ENCODE measurements at regions not wholly inside any gene's neighbourhood (a gene's known extent, or its start where the extent isn't known, plus 50 kb on each side); places are given as distances from the start of the nearest gene placed in this dataset.

GRCh38 chr2:53253244-53253643, 514.4 kb upstream of the CHAC2 start:
- H3K9me3 ChIP-seq (ENCODE audit: control insufficient read depth, low read length), result no peaks in the 10 kb centered on the region
- H3K4me3 ChIP-seq (ENCODE audit: low read length), result no peak overlapping the region

GRCh38 chr2:53252115-53252514, 515.5 kb upstream of the CHAC2 start:
- peak; percentile 10 for DNase-seq (ENCODE audit: low read depth)
- H3K36me3 ChIP-seq (ENCODE audit: control insufficient read depth, insufficient read depth, low read length, severe bottlenecking), result no peaks in the 10 kb centered on the region
- H3K4me3 ChIP-seq (ENCODE audit: low read length), result no peak overlapping the region
- no peaks in the 10 kb centered on the region for H3K27me3 ChIP-seq (replicated peaks; ENCODE audit: control insufficient read depth, insufficient read depth, low read length)
- no peaks in the 10 kb centered on the region for H3K9me3 ChIP-seq (ENCODE audit: control insufficient read depth, low read length)
- no peak overlapping the region for H3K9ac ChIP-seq (ENCODE audit: low read length)
- H3K4me1 ChIP-seq (ENCODE audit: control insufficient read depth, insufficient read depth, low read length), result no peaks in the 10 kb centered on the region

More at GRCh38 chr2:53253244-53253643, 514.4 kb upstream of the CHAC2 start:
- Histone ChIP-seq H3K36me3 (ENCODE audit: control insufficient read depth, insufficient read depth, low read length, severe bottlenecking) (no peaks in the 10 kb centered on the region), H3K4me1 (ENCODE audit: control insufficient read depth, insufficient read depth, low read length) (no peaks in the 10 kb centered on the region), H3K9ac (ENCODE audit: low read length) (no peak overlapping the region), H3K27me3 (replicated peaks; ENCODE audit: control insufficient read depth, insufficient read depth, low read length) (no peaks in the 10 kb centered on the region)
- DNase-seq (ENCODE audit: low read depth), result no peak

- H3K27me3 ChIP-seq (replicated peaks; ENCODE audit: control insufficient read depth, insufficient read depth, low read length), result no peaks in the 10 kb centered on the region
- no peaks in the 10 kb centered on the region for H3K9me3 ChIP-seq (ENCODE audit: control insufficient read depth, low read length)
- no peak for DNase-seq (ENCODE audit: low read depth)
- no peak overlapping the region for H3K4me3 ChIP-seq (ENCODE audit: low read length)
- no peaks in the 10 kb centered on the region for H3K36me3 ChIP-seq (ENCODE audit: control insufficient read depth, insufficient read depth, low read length, severe bottlenecking)
- no peaks in the 10 kb centered on the region for H3K4me1 ChIP-seq (ENCODE audit: control insufficient read depth, insufficient read depth, low read length)
- H3K9ac ChIP-seq (ENCODE audit: low read length), result no peak overlapping the region
These were observed 519.5 kb upstream of the CHAC2 start for GRCh38 chr2:53247956-53248735.

DNA sequence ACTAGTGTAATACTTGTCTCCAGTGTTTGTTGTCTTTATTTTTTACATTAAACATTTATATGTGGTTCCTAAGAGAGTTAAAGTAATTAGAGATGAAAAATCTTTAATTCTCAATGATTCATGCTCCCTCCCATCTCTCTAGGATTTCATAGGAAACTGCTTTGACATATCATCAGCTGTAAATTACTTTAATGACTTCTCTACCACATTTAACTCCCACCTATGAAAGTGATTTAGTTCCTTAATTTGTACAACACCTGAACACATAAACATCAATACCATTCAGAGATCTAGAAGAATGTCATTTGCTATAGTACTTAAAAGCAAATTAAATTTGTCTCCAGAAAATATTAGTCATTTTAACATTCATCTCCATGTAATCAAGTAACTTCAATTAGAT, 524.2 kb upstream of the CHAC2 start:
- Histone ChIP-seq H3K4me1 (ENCODE audit: control insufficient read depth, insufficient read depth, low read length) (no peaks in the 10 kb centered on the region), H3K4me3 (ENCODE audit: low read length) (no peak overlapping the region), H3K9ac (ENCODE audit: low read length) (no peak overlapping the region), H3K36me3 (ENCODE audit: control insufficient read depth, insufficient read depth, low read length, severe bottlenecking) (no peaks in the 10 kb centered on the region), H3K27me3 (replicated peaks; ENCODE audit: control insufficient read depth, insufficient read depth, low read length) (no peaks in the 10 kb centered on the region), H3K9me3 (ENCODE audit: control insufficient read depth, low read length) (no peaks in the 10 kb centered on the region)
- no peak for DNase-seq (ENCODE audit: low read depth)

DNA sequence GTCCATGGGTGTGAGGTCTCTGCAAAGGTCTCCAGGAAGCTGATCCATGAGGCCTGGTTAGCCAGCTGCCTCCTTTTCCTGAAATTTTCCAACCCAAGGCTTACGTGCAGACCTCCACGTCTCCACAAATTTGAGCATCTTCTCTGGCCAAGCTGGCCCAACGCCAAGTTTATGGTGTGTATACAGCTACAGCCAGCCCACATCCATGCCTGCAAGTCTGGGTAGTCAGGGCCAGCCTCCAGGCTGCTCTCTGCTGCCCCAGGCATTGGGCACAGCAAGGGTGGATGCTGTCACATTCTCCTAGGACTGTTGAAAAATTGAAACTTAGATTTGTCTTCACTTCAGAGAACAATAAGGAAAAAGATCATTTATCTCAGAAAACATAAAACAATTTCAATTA, 525.5 kb upstream of the CHAC2 start:
- Histone ChIP-seq H3K27me3 (replicated peaks; ENCODE audit: control insufficient read depth, insufficient read depth, low read length) (no peaks in the 10 kb centered on the region), H3K4me1 (ENCODE audit: control insufficient read depth, insufficient read depth, low read length) (no peaks in the 10 kb centered on the region), H3K9ac (ENCODE audit: low read length) (no peak overlapping the region), H3K36me3 (ENCODE audit: control insufficient read depth, insufficient read depth, low read length, severe bottlenecking) (no peaks in the 10 kb centered on the region), H3K4me3 (ENCODE audit: low read length) (no peak overlapping the region), H3K9me3 (ENCODE audit: control insufficient read depth, low read length) (no peaks in the 10 kb centered on the region)
- DNase-seq (ENCODE audit: low read depth), result no peak

DNA sequence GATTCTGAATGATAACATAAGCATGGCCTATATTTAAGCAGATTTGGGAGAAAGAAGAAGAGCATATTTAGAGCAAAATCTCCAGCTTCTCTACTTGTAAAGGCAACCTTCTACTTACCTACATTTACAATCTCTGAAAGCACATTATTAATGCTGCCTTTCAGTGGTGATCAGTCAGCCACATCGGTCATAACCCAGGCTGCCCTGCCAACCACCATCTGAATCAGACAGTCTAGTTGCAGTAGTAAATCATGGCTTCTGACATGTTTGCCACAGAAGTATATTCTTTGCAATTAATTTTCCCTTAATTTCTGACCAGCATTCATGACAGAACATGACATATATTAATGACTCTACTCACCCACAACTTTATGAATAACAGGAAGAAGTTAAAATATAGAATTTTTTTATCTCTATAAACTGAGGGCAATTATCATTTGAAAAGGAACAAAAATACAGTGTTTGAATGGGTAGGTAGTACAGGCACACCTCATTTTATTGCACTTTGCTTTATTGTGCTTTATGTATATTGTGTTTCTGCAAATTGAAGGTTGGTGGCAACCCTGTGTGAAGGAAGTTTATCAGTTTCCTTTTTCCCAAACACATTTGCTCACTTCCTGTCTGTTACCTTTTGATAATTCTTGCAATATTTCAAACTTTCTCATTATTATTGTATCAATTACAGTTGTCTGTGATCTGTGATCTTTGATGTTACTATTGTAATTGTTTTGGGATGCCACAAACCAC, 531.6 kb upstream of the CHAC2 start:
- no peak for DNase-seq (ENCODE audit: low read depth)
- Histone ChIP-seq H3K27me3 (replicated peaks; ENCODE audit: control insufficient read depth, insufficient read depth, low read length) (no peaks in the 10 kb centered on the region), H3K4me1 (ENCODE audit: control insufficient read depth, insufficient read depth, low read length) (no peaks in the 10 kb centered on the region), H3K9ac (ENCODE audit: low read length) (no peak overlapping the region), H3K36me3 (ENCODE audit: control insufficient read depth, insufficient read depth, low read length, severe bottlenecking) (no peaks in the 10 kb centered on the region), H3K4me3 (ENCODE audit: low read length) (no peak overlapping the region), H3K9me3 (ENCODE audit: control insufficient read depth, low read length) (no peaks in the 10 kb centered on the region)

GRCh38 chr2:53234548-53234903, 533.1 kb upstream of the CHAC2 start:
- H3K4me3 ChIP-seq (ENCODE audit: low read length), result no peak overlapping the region
- H3K9me3 ChIP-seq (ENCODE audit: control insufficient read depth, low read length), result no peaks in the 10 kb centered on the region
- H3K27me3 ChIP-seq (replicated peaks; ENCODE audit: control insufficient read depth, insufficient read depth, low read length), result no peaks in the 10 kb centered on the region
- DNase-seq (ENCODE audit: low read depth), result peak; percentile 63
- H3K4me1 ChIP-seq (ENCODE audit: control insufficient read depth, insufficient read depth, low read length), result no peaks in the 10 kb centered on the region
- no peaks in the 10 kb centered on the region for H3K36me3 ChIP-seq (ENCODE audit: control insufficient read depth, insufficient read depth, low read length, severe bottlenecking)
- H3K9ac ChIP-seq (ENCODE audit: low read length), result no peak overlapping the region

DNA sequence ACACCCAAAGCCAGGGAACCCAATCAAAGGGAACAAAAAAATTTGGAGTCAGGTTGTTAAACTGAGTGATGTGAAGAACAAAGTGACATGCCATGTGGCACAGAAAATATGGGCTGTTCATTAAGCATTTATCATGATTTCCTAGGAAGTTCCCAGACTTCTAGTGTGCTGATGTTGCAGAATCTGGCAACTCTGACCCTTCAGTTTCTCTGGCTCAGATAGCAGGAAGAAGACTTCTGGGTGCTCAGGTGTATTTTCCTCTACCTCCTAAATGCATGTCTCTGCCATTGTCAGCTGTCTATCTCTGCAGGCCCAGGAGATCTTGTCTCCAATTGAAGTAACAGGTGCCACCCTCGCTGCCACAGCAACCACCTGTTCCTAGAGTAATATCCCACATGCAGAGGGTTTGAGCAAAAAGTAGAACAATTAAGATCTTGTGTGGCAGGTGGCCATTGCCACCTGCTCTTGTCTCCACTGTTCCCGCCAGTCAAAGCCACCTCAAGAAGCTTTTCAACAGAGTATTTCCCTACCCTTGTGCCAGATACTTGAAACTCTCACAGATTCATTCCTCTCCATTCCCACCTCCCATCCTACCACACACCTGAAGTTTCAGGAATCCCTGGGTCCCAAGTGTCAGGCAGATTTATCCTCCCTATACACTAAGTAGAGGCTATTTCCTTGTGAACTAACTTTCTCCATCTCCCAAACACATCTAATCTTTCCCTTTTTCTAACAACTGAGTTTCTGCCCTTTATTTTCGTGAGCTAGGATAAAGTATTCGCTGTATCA, 533.7 kb upstream of the CHAC2 start:
- DNase-seq (ENCODE audit: low read depth), result no peak
- Histone ChIP-seq H3K4me1 (ENCODE audit: control insufficient read depth, insufficient read depth, low read length) (no peaks in the 10 kb centered on the region), H3K36me3 (ENCODE audit: control insufficient read depth, insufficient read depth, low read length, severe bottlenecking) (no peaks in the 10 kb centered on the region), H3K27me3 (replicated peaks; ENCODE audit: control insufficient read depth, insufficient read depth, low read length) (no peaks in the 10 kb centered on the region), H3K9me3 (ENCODE audit: control insufficient read depth, low read length) (no peaks in the 10 kb centered on the region), H3K9ac (ENCODE audit: low read length) (no peak overlapping the region), H3K4me3 (ENCODE audit: low read length) (no peak overlapping the region)

DNA sequence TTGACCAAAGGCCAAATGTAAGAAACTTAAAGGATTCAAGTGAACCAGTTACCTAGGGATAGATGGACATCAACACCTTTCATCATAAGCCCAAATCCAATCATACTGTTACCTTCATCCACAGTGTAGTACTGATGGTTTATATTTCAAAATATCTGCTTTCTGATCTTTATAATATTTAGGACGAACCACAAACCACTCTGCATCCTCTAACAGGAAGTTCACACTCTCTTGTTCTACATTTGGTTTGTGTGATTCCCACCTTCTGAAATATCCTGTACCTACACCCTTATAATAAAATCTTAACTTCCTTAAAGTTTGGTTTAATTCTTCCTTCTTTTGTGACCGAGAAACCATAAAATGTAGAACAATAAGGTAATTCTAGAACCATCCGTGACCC, 535.7 kb upstream of the CHAC2 start:
- Histone ChIP-seq H3K4me1 (ENCODE audit: control insufficient read depth, insufficient read depth, low read length) (no peaks in the 10 kb centered on the region), H3K9ac (ENCODE audit: low read length) (no peak overlapping the region), H3K9me3 (ENCODE audit: control insufficient read depth, low read length) (no peaks in the 10 kb centered on the region), H3K27me3 (replicated peaks; ENCODE audit: control insufficient read depth, insufficient read depth, low read length) (no peaks in the 10 kb centered on the region), H3K36me3 (ENCODE audit: control insufficient read depth, insufficient read depth, low read length, severe bottlenecking) (no peaks in the 10 kb centered on the region), H3K4me3 (ENCODE audit: low read length) (no peak overlapping the region)
- DNase-seq (ENCODE audit: low read depth), result no peak

DNA sequence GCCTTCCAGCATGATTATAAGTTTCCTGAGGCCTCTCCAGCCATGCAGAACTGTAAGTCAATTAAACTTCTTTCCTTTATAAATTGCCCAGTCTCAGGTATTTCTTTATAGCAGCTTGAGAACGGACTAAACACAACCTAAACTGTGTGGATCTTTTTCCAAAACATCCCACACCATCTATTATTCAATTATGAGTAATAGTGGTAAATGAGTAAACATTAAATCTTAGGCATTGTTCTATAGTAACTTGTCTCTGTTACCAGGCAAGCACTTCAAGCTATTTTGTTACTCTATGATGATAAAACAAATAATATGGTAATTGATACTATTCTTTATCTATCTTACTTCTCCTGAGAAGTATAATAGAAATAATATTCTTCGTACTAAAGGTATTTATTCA, 536.9 kb upstream of the CHAC2 start:
- no peak for DNase-seq (ENCODE audit: low read depth)
- Histone ChIP-seq H3K27me3 (replicated peaks; ENCODE audit: control insufficient read depth, insufficient read depth, low read length) (no peaks in the 10 kb centered on the region), H3K36me3 (ENCODE audit: control insufficient read depth, insufficient read depth, low read length, severe bottlenecking) (no peaks in the 10 kb centered on the region), H3K4me1 (ENCODE audit: control insufficient read depth, insufficient read depth, low read length) (no peaks in the 10 kb centered on the region), H3K9me3 (ENCODE audit: control insufficient read depth, low read length) (no peaks in the 10 kb centered on the region), H3K4me3 (ENCODE audit: low read length) (no peak overlapping the region), H3K9ac (ENCODE audit: low read length) (no peak overlapping the region)

DNA sequence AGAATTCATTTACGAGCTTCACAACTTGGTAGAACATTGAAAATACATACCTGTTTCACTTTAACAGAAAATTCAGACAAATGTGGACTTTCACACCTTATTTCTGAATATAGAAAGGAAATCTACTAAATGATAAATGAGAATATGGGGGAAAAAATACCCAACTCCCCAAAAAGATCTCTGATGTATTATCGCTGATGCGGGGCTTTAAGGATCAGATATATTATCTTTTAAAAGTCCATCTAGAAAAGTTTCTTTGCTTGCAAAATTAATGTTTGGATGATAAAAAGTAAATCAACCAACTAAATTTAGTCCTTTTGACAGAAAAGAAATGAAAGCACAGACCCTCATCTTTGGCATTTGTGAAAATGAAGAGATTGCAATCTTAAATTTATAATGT, 540.1 kb upstream of the CHAC2 start:
- DNase-seq (ENCODE audit: low read depth), result no peak
- Histone ChIP-seq H3K9ac (ENCODE audit: low read length) (no peak overlapping the region), H3K9me3 (ENCODE audit: control insufficient read depth, low read length) (no peaks in the 10 kb centered on the region), H3K4me3 (ENCODE audit: low read length) (no peak overlapping the region), H3K4me1 (ENCODE audit: control insufficient read depth, insufficient read depth, low read length) (no peaks in the 10 kb centered on the region), H3K27me3 (replicated peaks; ENCODE audit: control insufficient read depth, insufficient read depth, low read length) (no peaks in the 10 kb centered on the region), H3K36me3 (ENCODE audit: control insufficient read depth, insufficient read depth, low read length, severe bottlenecking) (no peaks in the 10 kb centered on the region)
